Tibial nerve (tissue), 3 donors: ENCODE measurements at regions not wholly inside any gene's neighbourhood (a gene's known extent, or its start where the extent isn't known, plus 50 kb on each side); places are given as distances from the start of the nearest gene placed in this dataset.

Experiments
- CTCF ChIP-seq, 5 experiments: fragments of 200-600 bp in 3 of 5; fragments of 450-650 bp in 2 of 5; sonication (generic) in 3 of 5; IDR thresholded peaks; one replicate each; pipeline ENCODE4 v1.5.1; 2016 to 2019; ENCODE audit warnings: antibody characterized with exemption in 5 of 5, mild to moderate bottlenecking in 3 of 5, moderate library complexity in 2 of 5
- POLR2A ChIP-seq, 2 donors: fragments of 450-650 bp; IDR thresholded peaks; one replicate each; pipeline ENCODE4 v1.6.1; 2017; ENCODE audit warnings: antibody characterized with exemption in 2 of 2, mild to moderate bottlenecking in 2 of 2, moderate library complexity in 2 of 2

GRCh38 chr1:65077369-65077768 is 70.6 kb upstream of the AK4 start:
- TF ChIP-seq POLR2A (IDR thresholded peaks at IDR 0.05) (no peak), CTCF (IDR thresholded peaks at IDR 0.05) (no peak)
